ENCODE measurements at regions not wholly inside any gene's neighbourhood (a gene's known extent, or its start where the extent isn't known, plus 50 kb on each side); places are given as distances from the start of the nearest gene placed in this dataset.
"Not testable (repeated sequence)": the region's sequence is repeated elsewhere in the genome, so short reads cannot be mapped to it uniquely, and the experiment has no call there.

- H3K4me3 ChIP-seq; H3K4me1 ChIP-seq; H3K36me3 ChIP-seq; DNase-seq; H3K9me3 ChIP-seq; intact Hi-C loops (cut with DNase I; ENCODE audit: low total_unique reads); H3K27ac ChIP-seq; H3K27me3 ChIP-seq: not testable (repeated sequence)
Observed at GRCh38 chr13:111680100-111680499, 359.7 kb downstream of the TEX29 start.

- DNase-seq; H3K9me3 ChIP-seq; H3K4me1 ChIP-seq; H3K27me3 ChIP-seq; H3K27ac ChIP-seq; H3K4me3 ChIP-seq; intact Hi-C loops (cut with DNase I; ENCODE audit: low total_unique reads); H3K36me3 ChIP-seq: not testable (repeated sequence)
Observed at GRCh38 chr13:111692028-111692427, 371.6 kb downstream of the TEX29 start.

- intact Hi-C loops (cut with DNase I; ENCODE audit: low total_unique reads); H3K4me1 ChIP-seq; DNase-seq; H3K27me3 ChIP-seq; H3K4me3 ChIP-seq; H3K27ac ChIP-seq; H3K36me3 ChIP-seq; H3K9me3 ChIP-seq: not testable (repeated sequence)
Observed at GRCh38 chr13:111696121-111696520, 370.8 kb upstream of the SOX1 start.

GRCh38 chr13:111702059-111702458 lies 364.9 kb upstream of the SOX1 start:
- DNase-seq; H3K36me3 ChIP-seq; H3K27me3 ChIP-seq; intact Hi-C loops (cut with DNase I; ENCODE audit: low total_unique reads); H3K4me1 ChIP-seq; H3K27ac ChIP-seq; H3K4me3 ChIP-seq; H3K9me3 ChIP-seq: not testable (repeated sequence)

Measured in uterus (tissue), 3 donors.